SU-DHL-6 (cell line): ENCODE measurements at regions not wholly inside any gene's neighbourhood (a gene's known extent, or its start where the extent isn't known, plus 50 kb on each side); places are given as distances from the start of the nearest gene placed in this dataset.

Experiments used
- CTCF ChIP-seq: fragments of 200-600 bp; sonication (generic); IDR thresholded peaks from one replicate; pipeline ENCODE4 v1.5.1; 2017; ENCODE audit warnings: antibody characterized with exemption, mild to moderate bottlenecking, low read length, moderate library complexity; ENCODE audit not compliant: insufficient read depth, poor library complexity, severe bottlenecking
- EZH2phosphoT487 ChIP-seq: fragments of 200-600 bp; sonication (generic), shearing (Covaris generic); conservative IDR thresholded peaks from 2 replicates; pipeline ENCODE4 v1.6.1; 2018; ENCODE audit warnings: mild to moderate bottlenecking, antibody characterized with exemption, low read length, moderate library complexity, mixed read lengths

DNA sequence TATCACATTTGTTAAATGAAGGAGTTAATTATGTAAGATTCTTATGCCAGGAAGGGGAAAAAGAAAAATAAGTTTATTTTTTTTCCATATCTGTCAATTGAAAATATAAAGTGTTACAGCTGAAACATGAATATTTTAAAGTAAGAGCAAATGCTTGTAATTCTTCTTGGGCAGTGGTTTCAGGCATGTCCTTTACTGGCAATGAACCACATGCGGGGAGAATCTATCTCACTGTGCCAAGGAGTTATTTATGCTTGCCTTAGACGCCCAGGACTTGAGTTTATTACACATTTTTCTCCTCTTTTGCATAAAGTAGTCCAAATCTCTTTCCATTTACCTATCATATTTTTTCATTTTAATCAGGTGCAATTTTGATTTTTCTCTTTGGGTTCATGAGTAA is 207.8 kb upstream of the NRIP1 start:
- TF ChIP-seq CTCF (no peak), EZH2phosphoT487 (no peak)
